ENCODE measurements at regions not wholly inside any gene's neighbourhood (a gene's known extent, or its start where the extent isn't known, plus 50 kb on each side); places are given as distances from the start of the nearest gene placed in this dataset.

DNA sequence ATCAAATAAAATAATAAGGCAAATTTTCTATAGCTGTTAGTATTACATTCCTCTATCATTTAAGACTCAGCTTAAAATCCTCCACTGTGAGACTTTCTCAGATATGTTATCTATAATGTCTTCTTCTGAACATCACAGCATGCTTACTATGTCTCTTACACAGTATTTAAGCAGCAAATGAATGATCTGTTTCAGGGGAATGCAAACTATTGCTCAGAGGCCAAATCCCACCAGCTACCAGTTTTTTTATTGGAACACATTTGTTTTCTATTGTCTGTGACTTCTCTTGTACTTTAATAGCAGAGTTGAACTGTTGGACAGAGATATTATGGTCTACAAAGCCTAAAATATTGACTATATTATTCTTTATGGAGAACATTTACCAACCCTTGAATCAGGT lies 59.6 kb downstream of the C3orf38 start:
- H3K36me3 ChIP-seq (ENCODE audit: control insufficient read depth, insufficient read depth, low read length), result no peaks in the 10 kb centered on the region
- DNase-seq (ENCODE audit: low read depth), result no peak
- TF ChIP-seq, protein P1, sequence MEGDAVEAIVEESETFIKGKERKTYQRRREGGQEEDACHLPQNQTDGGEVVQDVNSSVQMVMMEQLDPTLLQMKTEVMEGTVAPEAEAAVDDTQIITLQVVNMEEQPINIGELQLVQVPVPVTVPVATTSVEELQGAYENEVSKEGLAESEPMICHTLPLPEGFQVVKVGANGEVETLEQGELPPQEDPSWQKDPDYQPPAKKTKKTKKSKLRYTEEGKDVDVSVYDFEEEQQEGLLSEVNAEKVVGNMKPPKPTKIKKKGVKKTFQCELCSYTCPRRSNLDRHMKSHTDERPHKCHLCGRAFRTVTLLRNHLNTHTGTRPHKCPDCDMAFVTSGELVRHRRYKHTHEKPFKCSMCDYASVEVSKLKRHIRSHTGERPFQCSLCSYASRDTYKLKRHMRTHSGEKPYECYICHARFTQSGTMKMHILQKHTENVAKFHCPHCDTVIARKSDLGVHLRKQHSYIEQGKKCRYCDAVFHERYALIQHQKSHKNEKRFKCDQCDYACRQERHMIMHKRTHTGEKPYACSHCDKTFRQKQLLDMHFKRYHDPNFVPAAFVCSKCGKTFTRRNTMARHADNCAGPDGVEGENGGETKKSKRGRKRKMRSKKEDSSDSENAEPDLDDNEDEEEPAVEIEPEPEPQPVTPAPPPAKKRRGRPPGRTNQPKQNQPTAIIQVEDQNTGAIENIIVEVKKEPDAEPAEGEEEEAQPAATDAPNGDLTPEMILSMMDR (IDR thresholded peaks at IDR 0.05; ENCODE audit: insufficient read depth, low read length, poor library complexity, severe bottlenecking), result no peak
- no peaks in the 10 kb centered on the region for H3K27me3 ChIP-seq (ENCODE audit: control insufficient read depth, insufficient read depth, low read length)
- no peak overlapping the region for H3K4me3 ChIP-seq (ENCODE audit: low read depth, low read length)

DNA sequence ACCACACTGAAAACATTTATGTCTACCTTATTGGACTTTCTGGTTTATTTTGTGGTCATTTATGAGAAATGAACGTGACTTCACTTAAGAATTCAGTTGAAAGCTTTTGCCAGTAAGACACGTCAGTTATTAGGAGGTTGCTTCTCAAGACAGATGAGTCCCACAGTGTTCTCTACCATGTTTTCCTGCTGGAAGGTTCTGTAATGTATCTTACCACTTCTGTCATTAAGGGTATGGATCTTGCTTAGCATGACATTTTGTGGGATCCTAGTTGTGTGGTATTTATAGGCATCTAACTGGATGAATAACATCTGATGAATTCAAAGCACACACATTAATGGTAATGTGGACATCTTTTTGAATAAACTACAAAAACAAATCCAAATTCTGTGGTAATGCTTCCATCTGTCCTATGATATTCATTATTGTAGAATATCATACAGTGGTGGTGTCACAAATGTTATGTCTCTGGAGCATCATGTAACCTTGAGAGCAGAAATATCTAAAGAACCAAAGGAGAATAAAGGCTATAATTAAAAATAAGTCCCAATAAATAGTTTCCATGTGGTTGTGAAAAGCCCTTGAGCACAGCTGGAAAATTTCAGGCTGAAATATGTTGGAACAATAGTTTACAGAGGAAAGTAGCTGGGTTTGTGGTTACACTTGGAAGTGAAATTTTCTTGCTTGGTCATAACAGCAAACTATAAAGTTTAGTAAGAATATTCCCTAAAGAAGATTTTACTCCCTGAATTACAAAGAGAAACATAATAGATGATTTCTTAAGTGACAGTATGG lies 61.5 kb downstream of the C3orf38 start:
- no peak overlapping the region for H3K4me3 ChIP-seq (ENCODE audit: low read depth, low read length)
- DNase-seq (ENCODE audit: low read depth), result no peak
- no peaks in the 10 kb centered on the region for H3K36me3 ChIP-seq (ENCODE audit: control insufficient read depth, insufficient read depth, low read length)
- no peaks in the 10 kb centered on the region for H3K27me3 ChIP-seq (ENCODE audit: control insufficient read depth, insufficient read depth, low read length)
- TF ChIP-seq, protein P1 (IDR thresholded peaks at IDR 0.05; ENCODE audit: insufficient read depth, low read length, poor library complexity, severe bottlenecking), result no peak

DNA sequence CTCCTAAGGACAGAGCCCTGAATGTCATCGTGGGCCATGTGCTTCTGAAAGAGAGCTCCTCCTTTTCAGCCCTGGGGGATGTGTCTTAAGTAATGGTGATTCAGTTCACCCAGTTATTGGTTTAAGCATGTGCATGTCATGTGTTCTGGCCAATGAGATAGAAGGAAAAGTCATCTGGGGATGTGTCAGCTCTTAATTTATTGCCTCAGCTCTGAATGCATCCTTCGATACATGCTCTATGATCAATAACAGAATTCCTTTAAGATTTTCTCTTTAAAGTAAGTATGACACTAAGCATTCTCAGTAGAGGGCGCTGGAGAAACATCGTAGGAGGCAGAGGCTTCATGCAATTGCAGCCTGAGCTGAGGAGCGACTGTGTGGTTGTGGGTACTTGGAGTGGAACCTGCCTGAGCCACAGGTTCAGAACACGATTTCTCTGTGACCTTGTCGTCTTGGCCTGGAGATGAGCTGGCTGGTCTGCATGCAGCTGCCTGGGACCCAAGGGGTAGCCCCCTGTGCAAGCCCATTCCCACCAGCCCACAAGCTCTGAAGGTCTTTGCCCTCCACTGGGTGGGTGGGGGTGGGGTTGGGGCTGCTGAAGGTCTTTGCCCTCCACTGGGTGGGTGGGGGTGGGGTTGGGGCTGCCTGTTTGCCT lies 69.5 kb downstream of the C3orf38 start:
- TF ChIP-seq, protein P1 (IDR thresholded peaks at IDR 0.05; ENCODE audit: insufficient read depth, low read length, poor library complexity, severe bottlenecking), result peak; percentile 72
- DNase-seq (ENCODE audit: low read depth), result peak; percentile 31
- Histone ChIP-seq H3K36me3 (ENCODE audit: control insufficient read depth, insufficient read depth, low read length) (no peaks in the 10 kb centered on the region), H3K4me3 (ENCODE audit: low read depth, low read length) (no peak overlapping the region), H3K27me3 (ENCODE audit: control insufficient read depth, insufficient read depth, low read length) (no peaks in the 10 kb centered on the region)

DNA sequence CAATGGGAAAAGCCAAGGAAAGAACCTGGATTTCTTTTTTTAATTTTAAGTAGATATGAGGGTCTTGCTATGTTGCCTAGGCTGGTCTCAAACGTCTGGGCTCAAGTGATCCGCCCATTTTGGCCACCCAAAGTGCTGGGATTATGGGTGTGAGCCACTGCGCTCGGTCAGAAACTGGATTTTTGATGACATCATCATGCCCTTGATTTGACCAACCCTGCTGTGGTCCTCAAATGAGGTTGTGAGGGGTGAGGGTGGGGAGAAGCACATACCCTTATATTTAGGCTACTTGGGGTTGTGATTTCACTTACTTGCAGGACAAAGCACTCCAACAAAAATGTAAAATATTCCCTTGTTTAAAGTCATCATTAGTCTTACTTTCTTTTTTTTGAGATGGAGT lies 70.4 kb downstream of the C3orf38 start:
- Histone ChIP-seq H3K36me3 (ENCODE audit: control insufficient read depth, insufficient read depth, low read length) (no peaks in the 10 kb centered on the region), H3K27me3 (ENCODE audit: control insufficient read depth, insufficient read depth, low read length) (no peaks in the 10 kb centered on the region), H3K4me3 (ENCODE audit: low read depth, low read length) (no peak overlapping the region)
- TF ChIP-seq, protein P1 (IDR thresholded peaks at IDR 0.05; ENCODE audit: insufficient read depth, low read length, poor library complexity, severe bottlenecking), result no peak
- no peak for DNase-seq (ENCODE audit: low read depth)

DNA sequence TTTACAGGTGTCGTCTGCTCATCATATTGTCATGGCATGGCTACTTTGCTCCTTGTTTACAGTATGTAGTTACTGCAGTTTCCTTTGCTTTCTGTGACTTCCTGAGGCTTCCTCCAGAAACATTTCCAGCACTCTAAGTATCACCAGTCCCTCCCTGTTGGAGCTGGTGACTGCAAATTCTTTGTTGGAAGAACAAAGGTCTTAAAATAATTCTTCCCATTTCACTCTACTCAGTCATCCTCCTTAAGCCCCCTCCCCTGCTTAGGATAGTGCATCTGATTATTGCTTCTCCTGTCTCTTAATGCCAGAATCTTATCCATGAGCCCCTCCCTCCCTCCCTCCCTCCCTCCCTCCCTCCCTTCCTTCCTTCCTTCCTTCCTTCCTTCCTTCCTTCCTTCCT lies 72.0 kb downstream of the C3orf38 start:
- TF ChIP-seq, protein P1 (IDR thresholded peaks at IDR 0.05; ENCODE audit: insufficient read depth, low read length, poor library complexity, severe bottlenecking), result no peak
- no peak for DNase-seq (ENCODE audit: low read depth)
- no peaks in the 10 kb centered on the region for H3K27me3 ChIP-seq (ENCODE audit: control insufficient read depth, insufficient read depth, low read length)
- no peaks in the 10 kb centered on the region for H3K36me3 ChIP-seq (ENCODE audit: control insufficient read depth, insufficient read depth, low read length)
- H3K4me3 ChIP-seq (ENCODE audit: low read depth, low read length), result no peak overlapping the region
